ENCODE measurements at regions not wholly inside any gene's neighbourhood (a gene's known extent, or its start where the extent isn't known, plus 50 kb on each side); places are given as distances from the start of the nearest gene placed in this dataset.

DNA sequence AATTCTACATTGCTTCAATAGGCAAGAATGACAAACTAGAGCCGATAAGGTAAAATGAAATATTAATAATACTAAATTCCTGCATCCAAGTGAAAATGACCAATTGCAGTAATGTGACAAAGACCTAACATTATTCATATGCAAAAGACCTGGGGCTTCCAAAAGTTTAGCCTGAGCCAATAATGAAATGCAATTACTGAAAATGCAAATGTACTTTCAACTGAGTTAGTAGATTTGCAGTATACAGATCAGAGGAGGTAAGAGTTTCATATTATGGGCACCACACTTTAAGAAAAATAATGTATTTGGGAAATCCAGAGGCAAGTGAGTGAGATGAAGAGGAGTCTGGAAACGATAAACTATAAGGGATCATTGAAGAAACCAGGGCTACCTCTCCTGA lies 193.7 kb upstream of the GMDS start:
- H3K36me3 ChIP-seq = peaks cover 0 to 8% of the 10 kb centered on the region in 2 donors
- no peaks in the 10 kb centered on the region for H3K4me1 ChIP-seq
- ATAC-seq = no peak
- WGBS, 2 donors (ENCODE audit: low coverage in 1 of 2) = 88 to 100% methylated on average over 1 to 2 of the region's 2 CpGs
- H3K9me3 ChIP-seq = no peaks in the 10 kb centered on the region
- TF ChIP-seq, protein P1, sequence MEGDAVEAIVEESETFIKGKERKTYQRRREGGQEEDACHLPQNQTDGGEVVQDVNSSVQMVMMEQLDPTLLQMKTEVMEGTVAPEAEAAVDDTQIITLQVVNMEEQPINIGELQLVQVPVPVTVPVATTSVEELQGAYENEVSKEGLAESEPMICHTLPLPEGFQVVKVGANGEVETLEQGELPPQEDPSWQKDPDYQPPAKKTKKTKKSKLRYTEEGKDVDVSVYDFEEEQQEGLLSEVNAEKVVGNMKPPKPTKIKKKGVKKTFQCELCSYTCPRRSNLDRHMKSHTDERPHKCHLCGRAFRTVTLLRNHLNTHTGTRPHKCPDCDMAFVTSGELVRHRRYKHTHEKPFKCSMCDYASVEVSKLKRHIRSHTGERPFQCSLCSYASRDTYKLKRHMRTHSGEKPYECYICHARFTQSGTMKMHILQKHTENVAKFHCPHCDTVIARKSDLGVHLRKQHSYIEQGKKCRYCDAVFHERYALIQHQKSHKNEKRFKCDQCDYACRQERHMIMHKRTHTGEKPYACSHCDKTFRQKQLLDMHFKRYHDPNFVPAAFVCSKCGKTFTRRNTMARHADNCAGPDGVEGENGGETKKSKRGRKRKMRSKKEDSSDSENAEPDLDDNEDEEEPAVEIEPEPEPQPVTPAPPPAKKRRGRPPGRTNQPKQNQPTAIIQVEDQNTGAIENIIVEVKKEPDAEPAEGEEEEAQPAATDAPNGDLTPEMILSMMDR (IDR thresholded peaks at IDR 0.05) = no peak
- TF ChIP-seq EP300 (IDR thresholded peaks at IDR 0.05) (no peak), POLR2A (IDR thresholded peaks at IDR 0.05) (no peak), POLR2AphosphoS5 (IDR thresholded peaks at IDR 0.05) (no peak)
- H3K27me3 ChIP-seq = no peaks in the 10 kb centered on the region
- H3K27ac ChIP-seq = no peak overlapping the region
- H3K4me3 ChIP-seq = no peak overlapping the region

DNA sequence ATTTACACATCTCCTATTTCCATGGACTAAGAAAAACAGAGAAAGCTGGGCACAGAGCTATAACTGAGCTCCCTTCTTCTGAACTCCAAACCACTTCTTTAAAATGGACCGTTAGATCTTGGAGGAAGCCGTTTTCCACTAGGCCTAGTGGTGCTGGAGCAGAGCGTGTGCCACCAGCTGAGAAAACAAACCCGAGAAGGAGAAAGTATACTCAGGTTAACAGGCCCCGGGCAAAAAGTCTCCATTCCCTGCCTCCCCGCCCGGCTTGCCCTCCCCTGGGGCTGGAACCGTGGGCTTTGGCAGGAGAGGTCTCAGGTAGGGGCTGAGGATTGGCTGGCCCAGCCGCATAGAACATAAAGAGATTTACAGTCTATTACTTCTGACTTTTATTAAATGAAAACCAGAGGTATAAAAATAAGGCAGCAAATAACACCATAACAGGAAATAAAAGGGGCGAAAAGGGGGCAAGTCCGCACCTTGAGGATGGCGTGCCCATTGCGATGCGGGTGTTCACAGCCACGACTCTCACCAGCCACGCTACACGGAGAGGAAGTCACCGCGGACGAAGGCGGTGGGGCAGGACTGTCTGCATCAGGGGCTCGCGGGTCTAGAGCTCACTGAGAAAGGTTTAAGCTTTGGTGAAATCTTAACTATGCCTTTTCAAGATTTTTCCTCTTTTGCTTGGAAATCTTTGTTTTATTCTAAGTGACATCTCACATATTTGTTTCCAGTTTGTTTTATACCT lies 191.2 kb upstream of the GMDS start:
- no peak overlapping the region for H3K27ac ChIP-seq
- H3K27me3 ChIP-seq = no peaks in the 10 kb centered on the region
- H3K4me1 ChIP-seq = no peaks in the 10 kb centered on the region
- H3K4me3 ChIP-seq = no peak overlapping the region
- H3K9me3 ChIP-seq = no peaks in the 10 kb centered on the region
- H3K36me3 ChIP-seq = peaks cover 0 to 8% of the 10 kb centered on the region in 2 donors
- no peak for TF ChIP-seq POLR2AphosphoS5 (IDR thresholded peaks at IDR 0.05)
- no peak for TF ChIP-seq POLR2A (IDR thresholded peaks at IDR 0.05)
- TF ChIP-seq EP300 (IDR thresholded peaks at IDR 0.05) = no peak
- TF ChIP-seq, protein P1 (IDR thresholded peaks at IDR 0.05) = no peak
- no peak for ATAC-seq
- WGBS, 2 donors (ENCODE audit: low coverage in 1 of 2) = 91 to 93% methylated on average over 8 to 13 of the region's 23 CpGs

DNA sequence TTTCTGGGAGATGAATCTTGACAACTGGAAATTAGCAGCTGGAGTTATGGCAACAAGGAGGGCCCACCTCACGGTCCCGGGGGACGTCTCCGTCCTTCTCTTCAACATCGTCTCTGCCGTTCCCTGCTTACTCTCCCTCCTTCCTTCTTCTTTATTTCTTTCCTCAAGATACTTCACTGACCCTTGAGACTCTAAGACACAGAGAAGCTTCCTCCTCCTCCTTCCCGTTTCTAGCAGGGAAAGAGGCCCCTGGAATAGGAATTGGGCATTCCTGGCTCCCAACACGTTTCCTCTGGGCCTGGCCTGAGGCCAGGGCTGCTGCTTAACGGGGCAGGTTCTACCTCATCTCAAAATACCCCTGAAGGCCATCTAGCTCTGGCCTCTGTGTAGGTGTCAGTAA lies 189.9 kb upstream of the GMDS start:
- Histone ChIP-seq H3K4me3 (no peak overlapping the region), H3K9me3 (no peaks in the 10 kb centered on the region), H3K27ac (no peak overlapping the region), H3K27me3 (no peaks in the 10 kb centered on the region), H3K36me3 (peaks cover 0 to 8% of the 10 kb centered on the region in 2 donors), H3K4me1 (no peaks in the 10 kb centered on the region)
- WGBS, 2 donors (ENCODE audit: low coverage in 1 of 2) = 55% methylated on average over 8 of the region's 9 CpGs; no CpG with 5 or more reads in 1 of the 2 donors
- TF ChIP-seq EP300 (IDR thresholded peaks at IDR 0.05) (no peak), POLR2AphosphoS5 (IDR thresholded peaks at IDR 0.05) (no peak), POLR2A (IDR thresholded peaks at IDR 0.05) (no peak)
- TF ChIP-seq, protein P1 (IDR thresholded peaks at IDR 0.05) = no peak
- no peak for ATAC-seq

DNA sequence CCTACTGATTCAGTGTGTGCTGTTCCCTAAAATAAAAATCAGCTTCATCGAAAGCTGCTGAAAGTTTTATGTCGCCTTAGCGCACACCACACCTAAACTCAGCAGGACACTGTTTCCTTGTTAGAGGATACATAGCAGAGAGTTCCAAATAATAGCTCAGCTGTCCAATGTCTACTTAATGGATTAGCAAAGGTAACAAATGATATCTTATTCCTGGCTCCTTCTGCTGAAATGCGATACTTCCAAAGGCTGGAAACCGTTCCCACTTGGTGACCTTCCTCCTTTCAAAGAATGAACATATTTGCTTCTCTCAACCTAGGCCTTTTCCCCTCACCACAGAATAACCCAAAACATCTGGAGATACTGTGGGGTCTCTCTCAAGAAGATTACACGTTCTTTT lies 189.5 kb upstream of the GMDS start:
- TF ChIP-seq EP300 (IDR thresholded peaks at IDR 0.05) = no peak
- Histone ChIP-seq H3K9me3 (no peaks in the 10 kb centered on the region), H3K36me3 (peaks cover 0 to 8% of the 10 kb centered on the region in 2 donors), H3K4me1 (no peaks in the 10 kb centered on the region), H3K4me3 (no peak overlapping the region), H3K27me3 (no peaks in the 10 kb centered on the region), H3K27ac (no peak overlapping the region)
- WGBS, 2 donors (ENCODE audit: low coverage in 1 of 2) = 60 to 73% methylated on average over 5 to 6 of the region's 6 CpGs
- no peak for ATAC-seq

DNA sequence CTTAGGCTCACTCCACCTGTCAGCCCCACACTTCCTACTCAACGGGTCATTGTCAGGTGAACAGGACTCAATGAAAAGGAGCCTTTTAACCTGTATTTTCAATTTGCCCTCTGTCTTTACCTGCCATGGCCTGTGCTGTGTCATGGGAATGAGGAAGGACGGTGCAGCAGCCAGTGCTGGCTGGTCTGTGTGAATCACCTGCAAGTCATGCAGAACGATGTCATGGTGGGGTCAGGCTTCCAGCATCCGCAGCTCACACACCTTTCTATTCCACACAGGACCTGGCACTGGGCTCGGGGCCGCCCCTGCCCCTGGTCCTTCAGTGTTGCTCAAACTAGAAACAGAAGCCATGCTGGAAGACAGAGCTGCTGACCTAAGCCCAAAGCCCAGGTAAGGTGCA lies 188.7 kb upstream of the GMDS start:
- H3K27me3 ChIP-seq = no peaks in the 10 kb centered on the region
- no peak for ATAC-seq
- no peak overlapping the region for H3K4me3 ChIP-seq
- H3K27ac ChIP-seq = no peak overlapping the region
- WGBS, 2 donors (ENCODE audit: low coverage in 1 of 2) = 90 to 100% methylated on average over 1 to 2 of the region's 6 CpGs
- peaks cover 0 to 8% of the 10 kb centered on the region in 2 donors for H3K36me3 ChIP-seq
- H3K9me3 ChIP-seq = no peaks in the 10 kb centered on the region
- H3K4me1 ChIP-seq = no peaks in the 10 kb centered on the region
- TF ChIP-seq, protein P1 (IDR thresholded peaks at IDR 0.05) = no peak
- no peak for TF ChIP-seq POLR2A (IDR thresholded peaks at IDR 0.05)
- no peak for TF ChIP-seq EP300 (IDR thresholded peaks at IDR 0.05)

Data from gastroesophageal sphincter (tissue), 4 donors.